Neural cell (in vitro differentiated cells): ENCODE measurements at regions not wholly inside any gene's neighbourhood (a gene's known extent, or its start where the extent isn't known, plus 50 kb on each side); places are given as distances from the start of the nearest gene placed in this dataset.

Experiments used
- H2AFZ ChIP-seq: fragments of 200-600, 300-800 bp; sonication (generic), shearing (Covaris generic); 2 replicates; pipeline ENCODE4 v1.6.0; 2014; ENCODE audit warnings: low read depth, mild to moderate bottlenecking, antibody characterized with exemption, low read length, moderate library complexity
- H3F3A ChIP-seq: fragments of 200-600 bp; shearing (Covaris generic); 2 replicates; pipeline ENCODE4 v1.6.1; 2016; ENCODE audit warnings: mild to moderate bottlenecking, moderate library complexity, mixed read lengths, antibody characterized with exemption, low read length; ENCODE audit not compliant: insufficient read depth, poor library complexity, severe bottlenecking
- H3K27ac ChIP-seq: fragments of 200-600, 300-800 bp; sonication (generic), shearing (Covaris generic); 2 replicates; pipeline ENCODE4 v1.5.1; 2014; ENCODE audit warnings: mild to moderate bottlenecking, low read length, moderate library complexity
- H3K27me3 ChIP-seq: fragments of 300-800, 200-600 bp; sonication (generic), shearing (Covaris generic); 2 replicates; pipeline ENCODE4 v1.6.0; 2014; ENCODE audit warnings: mild to moderate bottlenecking, low read depth, low read length, moderate library complexity; ENCODE audit not compliant: insufficient read depth
- H3K36me3 ChIP-seq: fragments of 300-800, 200-600 bp; sonication (generic), shearing (Covaris generic); 2 replicates; pipeline ENCODE4 v1.5.1; 2014; ENCODE audit warnings: mild to moderate bottlenecking, antibody characterized with exemption, low read length, moderate library complexity; ENCODE audit not compliant: insufficient read depth
- H3K4me2 ChIP-seq: fragments of 300-800, 200-600 bp; sonication (generic), shearing (Covaris generic); 2 replicates; pipeline ENCODE4 v1.6.0; 2014; ENCODE audit warnings: mild to moderate bottlenecking, low read length
- H3K4me3 ChIP-seq: fragments of 300-800, 200-600 bp; sonication (generic), shearing (Covaris generic); 2 replicates; pipeline ENCODE4 v1.5.1; 2014; ENCODE audit warnings: mild to moderate bottlenecking, low read length, moderate library complexity
- H3K79me2 ChIP-seq: fragments of 200-600 bp; shearing (Covaris generic); replicated peaks from 2 replicates; pipeline ENCODE4 v1.6.0; 2014; ENCODE audit warnings: mild to moderate bottlenecking, low read length, moderate library complexity; ENCODE audit not compliant: insufficient read depth
- H3K9ac ChIP-seq: fragments of 300-800, 200-600 bp; sonication (generic), shearing (Covaris generic); 2 replicates; pipeline ENCODE4 v1.6.1; 2016; ENCODE audit warnings: mild to moderate bottlenecking, low read length, mixed read lengths
- H3K9me2 ChIP-seq: fragments of 200-600 bp; shearing (Covaris generic); 2 replicates; pipeline ENCODE4 v1.6.1; 2016; ENCODE audit warnings: mild to moderate bottlenecking, low read length, mixed read lengths; ENCODE audit not compliant: insufficient read depth
- H3K9me3 ChIP-seq: fragments of 200-600, 300-800 bp; sonication (generic), shearing (Covaris generic); 2 replicates; pipeline ENCODE4 v1.6.1; 2016; ENCODE audit warnings: mild to moderate bottlenecking, mixed run types, low read length, moderate library complexity, mixed read lengths
- H4K20me1 ChIP-seq: fragments of 200-600 bp; shearing (Covaris generic); 2 replicates; pipeline ENCODE4 v1.6.1; 2016; ENCODE audit warnings: mild to moderate bottlenecking, mixed run types; ENCODE audit not compliant: insufficient read depth
- EP300 ChIP-seq: fragments of 450-650 bp; conservative IDR thresholded peaks from 2 replicates; pipeline ENCODE4 v1.6.1; 2014; ENCODE audit warnings: antibody characterized with exemption, mild to moderate bottlenecking, moderate library complexity; ENCODE audit not compliant: poor library complexity, severe bottlenecking
- EZH2 ChIP-seq: fragments of 200-600, 300-800 bp; shearing (Covaris generic), sonication (generic); IDR thresholded peaks from 2 replicates; pipeline ENCODE4 v1.6.1; 2014; ENCODE audit warnings: antibody characterized with exemption, low read length, borderline replicate concordance, mild to moderate bottlenecking; ENCODE audit not compliant: insufficient read depth, poor library complexity, severe bottlenecking
- MXI1 ChIP-seq: fragments of 450-650 bp; conservative IDR thresholded peaks from 2 replicates; pipeline ENCODE4 v1.6.1; 2014; ENCODE audit warnings: antibody characterized with exemption, mild to moderate bottlenecking; ENCODE audit not compliant: poor library complexity, severe bottlenecking
- POLR2AphosphoS5 ChIP-seq: IDR thresholded peaks from 2 replicates; pipeline ENCODE4 v1.6.1; 2012
- RAD21 ChIP-seq: fragments of 450-650 bp; conservative IDR thresholded peaks from 2 replicates; pipeline ENCODE4 v1.6.1; 2014; ENCODE audit warnings: antibody characterized with exemption, mild to moderate bottlenecking, moderate library complexity
- SMC3 ChIP-seq: fragments of 450-650 bp; conservative IDR thresholded peaks from 2 replicates; pipeline ENCODE4 v1.6.1; 2014; ENCODE audit warnings: antibody characterized with exemption, mild to moderate bottlenecking, moderate library complexity; ENCODE audit not compliant: poor library complexity
- TAF1 ChIP-seq: IDR thresholded peaks from 2 replicates; pipeline ENCODE4 v1.6.1; 2012; ENCODE audit warnings: low read depth
- TF ChIP-seq, protein P1 (sequence below): fragments of 450-650 bp; IDR thresholded peaks from 2 replicates; pipeline ENCODE4 v1.5.1; 2014; ENCODE audit warnings: antibody characterized with exemption, mild to moderate bottlenecking, moderate library complexity; ENCODE audit not compliant: poor library complexity, severe bottlenecking
- TF ChIP-seq, protein P2 (sequence below): IDR thresholded peaks from 2 replicates; pipeline ENCODE4 v1.6.1; 2012; ENCODE audit warnings: borderline replicate concordance

DNA sequence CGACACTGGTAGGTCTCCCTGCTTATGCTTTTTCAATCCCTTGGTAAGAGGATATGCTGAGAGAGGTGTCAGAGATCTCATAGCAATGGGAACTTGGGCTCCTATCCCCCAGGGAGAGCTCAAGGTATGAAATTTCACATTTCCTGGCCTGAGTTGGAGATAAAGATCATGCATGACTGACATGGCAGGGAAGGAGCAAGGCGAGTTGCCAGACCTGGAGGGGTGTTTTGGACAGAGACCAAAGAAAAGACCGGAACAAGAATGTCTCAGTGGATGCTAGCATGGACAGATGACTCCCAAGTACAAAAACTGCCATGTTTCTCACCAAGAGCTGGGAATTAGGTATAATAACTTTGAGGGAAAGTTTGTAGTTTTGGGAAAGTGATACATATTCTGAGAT is 334.1 kb upstream of the B3GALT2 start:
- Histone ChIP-seq H3K79me2 (no peaks in the 10 kb centered on the region), H3K4me3 (no peak overlapping the region), H3K27me3 (no peaks in the 10 kb centered on the region), H3K36me3 (no peaks in the 10 kb centered on the region), H3K4me2 (no peak overlapping the region), H2AFZ (no peak overlapping the region), H3K27ac (no peak overlapping the region), H3F3A (no peaks in the 10 kb centered on the region), H3K9ac (no peak overlapping the region), H3K9me3 (no peaks in the 10 kb centered on the region), H3K9me2 (no peaks in the 10 kb centered on the region), H4K20me1 (no peaks in the 10 kb centered on the region)
- TF ChIP-seq SMC3 (no peak), TAF1 (no peak), EP300 (no peak)
- TF ChIP-seq, protein P1, sequence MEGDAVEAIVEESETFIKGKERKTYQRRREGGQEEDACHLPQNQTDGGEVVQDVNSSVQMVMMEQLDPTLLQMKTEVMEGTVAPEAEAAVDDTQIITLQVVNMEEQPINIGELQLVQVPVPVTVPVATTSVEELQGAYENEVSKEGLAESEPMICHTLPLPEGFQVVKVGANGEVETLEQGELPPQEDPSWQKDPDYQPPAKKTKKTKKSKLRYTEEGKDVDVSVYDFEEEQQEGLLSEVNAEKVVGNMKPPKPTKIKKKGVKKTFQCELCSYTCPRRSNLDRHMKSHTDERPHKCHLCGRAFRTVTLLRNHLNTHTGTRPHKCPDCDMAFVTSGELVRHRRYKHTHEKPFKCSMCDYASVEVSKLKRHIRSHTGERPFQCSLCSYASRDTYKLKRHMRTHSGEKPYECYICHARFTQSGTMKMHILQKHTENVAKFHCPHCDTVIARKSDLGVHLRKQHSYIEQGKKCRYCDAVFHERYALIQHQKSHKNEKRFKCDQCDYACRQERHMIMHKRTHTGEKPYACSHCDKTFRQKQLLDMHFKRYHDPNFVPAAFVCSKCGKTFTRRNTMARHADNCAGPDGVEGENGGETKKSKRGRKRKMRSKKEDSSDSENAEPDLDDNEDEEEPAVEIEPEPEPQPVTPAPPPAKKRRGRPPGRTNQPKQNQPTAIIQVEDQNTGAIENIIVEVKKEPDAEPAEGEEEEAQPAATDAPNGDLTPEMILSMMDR, result no peak

DNA sequence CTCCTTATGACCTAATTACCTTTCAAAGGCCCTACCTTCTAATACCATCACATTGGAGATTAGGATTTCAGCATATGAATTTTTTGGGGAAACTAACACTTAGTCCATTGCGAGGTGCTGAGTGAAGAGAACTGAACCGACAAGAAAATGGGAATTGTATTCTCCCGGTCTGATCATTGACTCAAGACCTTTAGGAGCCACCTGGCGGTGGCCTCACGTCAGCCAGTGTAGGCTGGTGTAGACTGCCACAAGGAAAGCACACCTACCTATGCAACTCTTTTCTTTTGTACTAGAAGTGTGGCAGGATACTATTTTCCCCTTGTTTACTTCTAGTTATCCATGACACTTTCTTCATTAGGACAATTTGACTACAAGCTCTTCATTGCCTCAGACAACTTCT is 333.5 kb upstream of the B3GALT2 start:
- no peak overlapping the region for H3K4me2 ChIP-seq
- no peaks in the 10 kb centered on the region for H3K36me3 ChIP-seq
- no peak overlapping the region for H3K27ac ChIP-seq
- H3F3A ChIP-seq, result no peaks in the 10 kb centered on the region
- H3K9ac ChIP-seq, result no peak overlapping the region
- H3K27me3 ChIP-seq, result no peaks in the 10 kb centered on the region
- H3K9me2 ChIP-seq, result no peaks in the 10 kb centered on the region
- H4K20me1 ChIP-seq, result no peaks in the 10 kb centered on the region
- TF ChIP-seq RAD21 (no peak), SMC3 (no peak), POLR2AphosphoS5 (no peak), TAF1 (no peak), EP300 (no peak), EZH2 (no peak), MXI1 (no peak)
- TF ChIP-seq, protein P2, sequence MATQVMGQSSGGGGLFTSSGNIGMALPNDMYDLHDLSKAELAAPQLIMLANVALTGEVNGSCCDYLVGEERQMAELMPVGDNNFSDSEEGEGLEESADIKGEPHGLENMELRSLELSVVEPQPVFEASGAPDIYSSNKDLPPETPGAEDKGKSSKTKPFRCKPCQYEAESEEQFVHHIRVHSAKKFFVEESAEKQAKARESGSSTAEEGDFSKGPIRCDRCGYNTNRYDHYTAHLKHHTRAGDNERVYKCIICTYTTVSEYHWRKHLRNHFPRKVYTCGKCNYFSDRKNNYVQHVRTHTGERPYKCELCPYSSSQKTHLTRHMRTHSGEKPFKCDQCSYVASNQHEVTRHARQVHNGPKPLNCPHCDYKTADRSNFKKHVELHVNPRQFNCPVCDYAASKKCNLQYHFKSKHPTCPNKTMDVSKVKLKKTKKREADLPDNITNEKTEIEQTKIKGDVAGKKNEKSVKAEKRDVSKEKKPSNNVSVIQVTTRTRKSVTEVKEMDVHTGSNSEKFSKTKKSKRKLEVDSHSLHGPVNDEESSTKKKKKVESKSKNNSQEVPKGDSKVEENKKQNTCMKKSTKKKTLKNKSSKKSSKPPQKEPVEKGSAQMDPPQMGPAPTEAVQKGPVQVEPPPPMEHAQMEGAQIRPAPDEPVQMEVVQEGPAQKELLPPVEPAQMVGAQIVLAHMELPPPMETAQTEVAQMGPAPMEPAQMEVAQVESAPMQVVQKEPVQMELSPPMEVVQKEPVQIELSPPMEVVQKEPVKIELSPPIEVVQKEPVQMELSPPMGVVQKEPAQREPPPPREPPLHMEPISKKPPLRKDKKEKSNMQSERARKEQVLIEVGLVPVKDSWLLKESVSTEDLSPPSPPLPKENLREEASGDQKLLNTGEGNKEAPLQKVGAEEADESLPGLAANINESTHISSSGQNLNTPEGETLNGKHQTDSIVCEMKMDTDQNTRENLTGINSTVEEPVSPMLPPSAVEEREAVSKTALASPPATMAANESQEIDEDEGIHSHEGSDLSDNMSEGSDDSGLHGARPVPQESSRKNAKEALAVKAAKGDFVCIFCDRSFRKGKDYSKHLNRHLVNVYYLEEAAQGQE, result no peak
- TF ChIP-seq, protein P1, result no peak
- no peak overlapping the region for H2AFZ ChIP-seq
- no peak overlapping the region for H3K4me3 ChIP-seq
- no peaks in the 10 kb centered on the region for H3K79me2 ChIP-seq
- H3K9me3 ChIP-seq, result no peaks in the 10 kb centered on the region
